BLaER1 treated with 17β-estradiol and CSF1 and Interleukin-3, amounts not matched to agents 10 nM and 100 nM (cell line): ENCODE measurements at regions not wholly inside any gene's neighbourhood (a gene's known extent, or its start where the extent isn't known, plus 50 kb on each side); places are given as distances from the start of the nearest gene placed in this dataset.
A peak's percentile ranks its signal among the peaks of the same experiment; 100 is the strongest.
"Not testable (repeated sequence)": the region's sequence is repeated elsewhere in the genome, so short reads cannot be mapped to it uniquely, and the experiment has no call there.

Source experiments
- H3K27ac ChIP-seq, 11 experiments: shearing (Covaris generic); formaldehyde crosslinking; 2 replicates each; pipeline ENCODE4 v1.8.1; 2022
- H3K27me3 ChIP-seq, 11 experiments: shearing (Covaris generic); formaldehyde crosslinking; 2 replicates each; pipeline ENCODE4 v1.8.1; 2022
- H3K36me3 ChIP-seq, 11 experiments: shearing (Covaris generic); formaldehyde crosslinking; 2 replicates each; pipeline ENCODE4 v1.8.1; 2022
- H3K4me1 ChIP-seq, 10 experiments: shearing (Covaris generic); formaldehyde crosslinking; 2 replicates each; pipeline ENCODE4 v1.8.1; 2022
- H3K4me2 ChIP-seq, 11 experiments: shearing (Covaris generic); formaldehyde crosslinking; 2 replicates each; pipeline ENCODE4 v1.8.1; 2022
- H3K4me3 ChIP-seq, 10 experiments: shearing (Covaris generic); formaldehyde crosslinking; 2 replicates each; pipeline ENCODE4 v1.8.1; 2022
- H3K9ac ChIP-seq, 11 experiments: shearing (Covaris generic); formaldehyde crosslinking; 2 replicates each; pipeline ENCODE4 v1.8.1; 2022
- H3K9me3 ChIP-seq, 11 experiments: shearing (Covaris generic); formaldehyde crosslinking; replicated peaks in 1 of 11; 2 replicates each; pipeline ENCODE4 v1.8.1; 2022
- H4K20me1 ChIP-seq, 11 experiments: shearing (Covaris generic); formaldehyde crosslinking; 2 replicates each; pipeline ENCODE4 v1.8.1; 2022
- Cebpa-rat ChIP-seq, 11 experiments: shearing (Covaris generic); IDR thresholded peaks; 2 replicates each; pipeline ENCODE4 v1.8.1; 2022

- H3K27me3 ChIP-seq, H3K36me3 ChIP-seq, H4K20me1 ChIP-seq: not testable (repeated sequence)
- Histone ChIP-seq H3K27ac (peak overlapping the region; percentile 66 to 93 (median 85)), H3K4me3 (peak overlapping the region in 8 of 10 experiments; percentile 40 to 63 (median 50); a peak in 15 of 20 replicates), H3K9ac (peak overlapping the region; percentile 50 to 78 (median 69); a peak in 21 of 22 replicates), H3K9me3 (peaks cover 0 to 35% (median 0%) of the 10 kb centered on the region in 11 experiments; a peak in 6 of 22 replicates), H3K4me2 (peak overlapping the region; percentile 64 to 96 (median 88)), H3K4me1 (peaks cover 22 to 80% (median 49%) of the 10 kb centered on the region in 10 experiments)
- TF ChIP-seq Cebpa-rat (IDR thresholded peaks at IDR 0.05), result peak; percentile 65 to 88 (median 77); a peak in 18 of 22 replicates
These were observed 592.8 kb downstream of the MATN1 start for GRCh38 chr1:30130566-30130965.

- Histone ChIP-seq H3K9ac (peak overlapping the region; percentile 50 to 78 (median 69); a peak in 21 of 22 replicates), H3K4me2 (peak overlapping the region; percentile 64 to 96 (median 88)), H3K27me3 (no peaks in the 10 kb centered on the region), H4K20me1 (no peaks in the 10 kb centered on the region), H3K9me3 (peaks cover 0 to 35% (median 0%) of the 10 kb centered on the region in 11 experiments; a peak in 6 of 22 replicates), H3K27ac (peak overlapping the region; percentile 64 to 93 (median 85)), H3K36me3 (0 out of 22 replicates have a peak, but pooled peaks cover 0 to 3% (median 0%) of the 10 kb centered on the region in 11 experiments), H3K4me3 (peak overlapping the region in 8 of 10 experiments; percentile 40 to 63 (median 50); a peak in 15 of 20 replicates), H3K4me1 (peaks cover 22 to 85% (median 54%) of the 10 kb centered on the region in 10 experiments)
- TF ChIP-seq Cebpa-rat (IDR thresholded peaks at IDR 0.05), result no peak
These were observed 593.3 kb downstream of the MATN1 start for GRCh38 chr1:30130099-30130498.

DNA sequence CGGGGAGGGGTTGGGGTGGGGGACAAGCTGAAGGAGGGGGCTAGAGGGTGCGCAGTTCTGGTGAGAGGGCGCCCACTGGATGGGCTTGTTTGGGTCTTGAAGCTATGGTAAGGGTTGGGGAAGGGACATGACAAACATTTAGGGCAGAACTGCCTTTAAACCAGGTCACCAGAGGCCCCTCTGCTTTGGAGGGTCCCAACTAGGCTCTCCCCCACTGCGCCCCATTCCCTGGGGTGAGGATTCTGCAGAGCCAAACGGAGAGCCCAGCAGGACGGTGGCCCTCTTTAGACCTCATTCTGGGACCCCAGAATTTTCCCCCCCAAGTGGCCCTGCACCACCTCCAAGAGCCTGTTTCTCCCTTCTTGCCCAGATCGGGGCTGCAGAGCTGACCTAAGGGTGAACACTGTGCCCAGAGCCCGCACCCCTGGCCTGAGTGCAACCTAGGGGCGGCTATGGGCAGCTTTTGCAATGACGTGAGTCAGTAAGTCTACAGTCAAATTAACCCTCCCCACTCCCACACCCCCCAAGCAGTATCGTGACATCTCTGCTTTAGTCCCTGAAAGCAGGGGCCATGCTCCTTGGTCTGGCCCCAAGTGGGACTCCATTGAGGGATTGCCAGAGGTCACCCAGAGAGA, 593.8 kb downstream of the MATN1 start:
- peak overlapping the region; percentile 50 to 78 (median 69); a peak in 20 of 22 replicates for H3K9ac ChIP-seq
- H4K20me1 ChIP-seq, result no peaks in the 10 kb centered on the region
- peak overlapping the region; percentile 64 to 96 (median 88) for H3K4me2 ChIP-seq
- H3K9me3 ChIP-seq, result peaks cover 0 to 35% (median 0%) of the 10 kb centered on the region in 11 experiments; a peak in 6 of 22 replicates
- H3K4me1 ChIP-seq, result peaks cover 27 to 90% (median 60%) of the 10 kb centered on the region in 10 experiments
- peak overlapping the region in 8 of 10 experiments; percentile 40 to 63 (median 50); a peak in 15 of 20 replicates for H3K4me3 ChIP-seq
- no peak for TF ChIP-seq Cebpa-rat (IDR thresholded peaks at IDR 0.05)
- H3K36me3 ChIP-seq, result 0 out of 22 replicates have a peak, but pooled peaks cover 0 to 3% (median 0%) of the 10 kb centered on the region in 11 experiments
- H3K27ac ChIP-seq, result peak overlapping the region; percentile 64 to 93 (median 85)
- H3K27me3 ChIP-seq, result no peaks in the 10 kb centered on the region

- Histone ChIP-seq H3K4me1 (peaks cover 32 to 96% (median 65%) of the 10 kb centered on the region in 10 experiments), H3K36me3 (0 out of 22 replicates have a peak, but pooled peaks cover 0 to 3% (median 0%) of the 10 kb centered on the region in 11 experiments), H3K4me2 (peak overlapping the region in 9 of 11 experiments; percentile 26 to 86 (median 59); a peak in 17 of 22 replicates), H3K9me3 (peaks cover 0 to 35% (median 0%) of the 10 kb centered on the region in 11 experiments; a peak in 6 of 22 replicates), H3K27me3 (no peaks in the 10 kb centered on the region), H4K20me1 (no peaks in the 10 kb centered on the region), H3K4me3 (no peak overlapping the region; a peak in 1 of 20 replicates), H3K9ac (no peak overlapping the region), H3K27ac (peak overlapping the region in 7 of 11 experiments; percentile 2 to 58 (median 41); a peak in 10 of 22 replicates)
- TF ChIP-seq Cebpa-rat (IDR thresholded peaks at IDR 0.05), result no peak
These were observed 594.4 kb downstream of the MATN1 start for GRCh38 chr1:30129001-30129408.

- peak overlapping the region in 5 of 11 experiments; percentile 51 to 82 (median 66); a peak in 6 of 22 replicates for H3K4me2 ChIP-seq
- H3K4me1 ChIP-seq, result peaks cover 32 to 99% (median 68%) of the 10 kb centered on the region in 10 experiments
- H3K9me3 ChIP-seq, result peaks cover 0 to 35% (median 0%) of the 10 kb centered on the region in 11 experiments; a peak in 6 of 22 replicates
- TF ChIP-seq Cebpa-rat (IDR thresholded peaks at IDR 0.05), result no peak
- H3K27me3 ChIP-seq, result no peaks in the 10 kb centered on the region
- no peaks in the 10 kb centered on the region for H4K20me1 ChIP-seq
- H3K9ac ChIP-seq, result no peak overlapping the region
- 0 out of 22 replicates have a peak, but pooled peaks cover 0 to 3% (median 0%) of the 10 kb centered on the region in 11 experiments for H3K36me3 ChIP-seq
- H3K4me3 ChIP-seq, result no peak overlapping the region
- no peak overlapping the region for H3K27ac ChIP-seq
These were observed 596.5 kb downstream of the MATN1 start for GRCh38 chr1:30126848-30127247.

DNA sequence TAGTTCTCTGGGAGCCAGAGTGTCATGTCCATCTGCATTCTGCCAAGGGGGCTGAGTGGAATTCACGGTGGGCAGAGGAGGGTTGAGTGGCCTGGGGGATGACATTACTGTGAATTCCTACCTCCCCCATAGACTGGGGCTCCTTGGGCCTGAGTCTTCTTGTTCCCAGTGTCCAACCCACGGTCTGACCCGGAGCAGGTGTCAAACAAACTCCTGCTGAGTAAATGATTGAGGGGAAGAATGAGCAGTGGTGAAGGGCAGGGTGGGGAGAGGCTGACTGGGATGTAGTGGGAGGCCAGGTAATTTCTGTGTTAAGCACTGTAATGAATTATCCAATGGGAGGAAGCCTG, 597.6 kb downstream of the MATN1 start:
- Histone ChIP-seq H3K9me3 (peaks cover 0 to 30% (median 0%) of the 10 kb centered on the region in 11 experiments; a peak in 6 of 22 replicates), H3K4me2 (peak overlapping the region in 4 of 11 experiments; percentile 72 to 82 (median 74); a peak in 7 of 22 replicates), H3K4me3 (no peak overlapping the region), H3K27me3 (no peaks in the 10 kb centered on the region), H3K36me3 (0 out of 22 replicates have a peak, but pooled peaks cover 0 to 3% (median 0%) of the 10 kb centered on the region in 11 experiments), H3K9ac (no peak overlapping the region), H4K20me1 (no peaks in the 10 kb centered on the region), H3K4me1 (peaks cover 25 to 99% (median 62%) of the 10 kb centered on the region in 10 experiments), H3K27ac (peak overlapping the region in 1 of 11 experiments; percentile 13; a peak in 1 of 22 replicates)
- TF ChIP-seq Cebpa-rat (IDR thresholded peaks at IDR 0.05), result no peak

GRCh38 chr1:30125021-30125820, 598.2 kb downstream of the MATN1 start:
- H3K9me3 ChIP-seq, result peaks cover 0 to 29% (median 0%) of the 10 kb centered on the region in 11 experiments; a peak in 6 of 22 replicates
- 0 out of 22 replicates have a peak, but pooled peaks cover 0 to 3% (median 0%) of the 10 kb centered on the region in 11 experiments for H3K36me3 ChIP-seq
- peaks cover 19 to 99% (median 56%) of the 10 kb centered on the region in 10 experiments for H3K4me1 ChIP-seq
- no peaks in the 10 kb centered on the region for H3K27me3 ChIP-seq
- no peaks in the 10 kb centered on the region for H4K20me1 ChIP-seq
- H3K27ac ChIP-seq, result peak overlapping the region in 2 of 11 experiments; percentile 13 to 26; a peak in 2 of 22 replicates
- TF ChIP-seq Cebpa-rat (IDR thresholded peaks at IDR 0.05), result no peak
- no peak overlapping the region for H3K4me3 ChIP-seq
- H3K9ac ChIP-seq, result no peak overlapping the region
- peak overlapping the region in 10 of 11 experiments; percentile 2 to 82 (median 66); a peak in 18 of 22 replicates for H3K4me2 ChIP-seq

DNA sequence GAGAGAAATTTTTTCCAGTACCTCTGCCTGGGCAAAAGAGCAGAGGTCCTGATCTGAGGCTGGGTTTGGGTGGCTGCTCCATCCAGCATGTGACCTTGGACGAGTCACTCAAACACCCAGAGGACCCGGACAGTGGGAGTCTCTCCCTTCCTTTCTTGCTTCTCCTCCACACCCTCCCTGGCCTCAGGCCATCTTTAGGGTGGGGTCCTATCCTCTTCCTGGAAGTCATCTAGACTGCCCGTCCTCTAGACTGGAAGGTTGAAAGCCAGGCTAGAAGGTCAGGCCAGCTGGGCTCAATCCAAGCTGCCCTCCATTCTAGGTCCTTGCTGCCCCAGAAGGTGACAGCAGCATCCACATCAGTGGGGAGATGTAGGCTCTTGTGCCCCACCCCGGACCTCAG, 599.5 kb downstream of the MATN1 start:
- no peak for TF ChIP-seq Cebpa-rat (IDR thresholded peaks at IDR 0.05)
- Histone ChIP-seq H4K20me1 (no peaks in the 10 kb centered on the region), H3K9me3 (peaks cover 0 to 28% (median 0%) of the 10 kb centered on the region in 11 experiments; a peak in 5 of 22 replicates), H3K27me3 (no peaks in the 10 kb centered on the region), H3K9ac (no peak overlapping the region), H3K27ac (peak overlapping the region in 6 of 11 experiments; percentile 13 to 43 (median 23); a peak in 7 of 22 replicates), H3K36me3 (0 out of 22 replicates have a peak, but pooled peaks cover 0 to 3% (median 0%) of the 10 kb centered on the region in 11 experiments), H3K4me2 (peak overlapping the region in 10 of 11 experiments; percentile 2 to 82 (median 66); a peak in 17 of 22 replicates), H3K4me1 (peaks cover 11 to 98% (median 44%) of the 10 kb centered on the region in 10 experiments; a peak in 19 of 20 replicates), H3K4me3 (no peak overlapping the region)
